ENCODE measurements at regions not wholly inside any gene's neighbourhood (a gene's known extent, or its start where the extent isn't known, plus 50 kb on each side); places are given as distances from the start of the nearest gene placed in this dataset.

DNA sequence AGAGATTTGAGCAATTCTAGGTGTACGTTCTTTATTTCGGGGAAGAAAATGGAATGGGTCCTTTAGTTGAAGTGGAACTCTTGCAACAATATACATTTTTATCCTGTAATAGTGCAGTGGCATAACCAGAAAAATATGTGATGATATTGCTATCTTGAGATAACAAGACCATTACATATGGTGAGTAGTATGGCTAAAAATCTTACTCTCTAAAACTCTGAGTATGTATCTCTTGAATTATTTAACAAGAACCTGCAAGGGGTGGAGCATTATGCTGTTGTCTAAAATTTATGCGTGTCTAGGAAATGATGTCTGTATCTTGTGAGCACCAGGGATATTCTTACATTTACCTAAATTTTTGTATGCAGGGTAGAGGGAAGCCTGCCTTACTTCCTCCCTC is 68.4 kb upstream of the SLC4A10 start:
- TF ChIP-seq POLR2AphosphoS5 (IDR thresholded peaks at IDR 0.05; ENCODE audit: insufficient read depth, low read depth, low read length) (no peak), CTCF (IDR thresholded peaks at IDR 0.05; ENCODE audit: extremely low read depth in 1 of 2, insufficient read depth in 1 of 2, low read depth in 1 of 2, low read length in 2 of 2) (no peak), EZH2 (IDR thresholded peaks at IDR 0.05; ENCODE audit: borderline replicate concordance, low read depth, low read length, severe bottlenecking) (no peak), POLR2A (IDR thresholded peaks at IDR 0.05; ENCODE audit: low read depth, low read length) (no peak)
